ENCODE measurements at regions not wholly inside any gene's neighbourhood (a gene's known extent, or its start where the extent isn't known, plus 50 kb on each side); places are given as distances from the start of the nearest gene placed in this dataset.

- Histone ChIP-seq H2AFZ (ENCODE audit: low read length) (no peak overlapping the region), H3K14ac (ENCODE audit: insufficient read length) (no peak overlapping the region), H2AK5ac (ENCODE audit: low read depth, low read length) (no peak overlapping the region), H3K4ac (replicated peaks; ENCODE audit: insufficient read length, low read depth, low read length) (no peak overlapping the region), H3K18ac (ENCODE audit: extremely low read depth, low read length) (no peak overlapping the region), H3K27me3 (replicated peaks in 1 of 4; ENCODE audit: control insufficient read depth in 3 of 4, extremely low read depth in 1 of 4, insufficient read depth in 3 of 4, low read length in 3 of 4) (no peaks in the 10 kb centered on the region), H3K27ac (ENCODE audit: low read depth, low read length) (no peak overlapping the region), H3K23me2 (ENCODE audit: low read depth, low read length) (no peaks in the 10 kb centered on the region), H2BK120ac (replicated peaks; ENCODE audit: low read depth, low read length) (no peak overlapping the region), H4K20me1 (replicated peaks in 1 of 2; ENCODE audit: control insufficient read depth in 1 of 2, insufficient read depth in 2 of 2, low read length in 2 of 2) (peaks cover 0 to 2% of the 10 kb centered on the region in 2 experiments), H3K9ac (replicated peaks in 1 of 4; ENCODE audit: extremely low read depth in 1 of 4, low read depth in 3 of 4, low read length in 3 of 4) (no peak overlapping the region), H3K4me1 (replicated peaks in 1 of 4; ENCODE audit: control insufficient read depth in 3 of 4, insufficient read depth in 4 of 4, low read length in 3 of 4) (no peaks in the 10 kb centered on the region; a peak in 1 of 7 replicates), H3K56ac (replicated peaks; ENCODE audit: insufficient read length, low read depth, low read length) (no peak overlapping the region), H4K91ac (replicated peaks; ENCODE audit: insufficient read length, low read length) (no peak overlapping the region), H4K5ac (ENCODE audit: insufficient read length, low read depth, low read length) (no peak overlapping the region), H3K9me3 (ENCODE audit: insufficient read depth in 2 of 2, low read depth in 1 of 2, low read length in 1 of 2) (no peaks in the 10 kb centered on the region), H3K79me1 (ENCODE audit: low read depth, low read length) (no peaks in the 10 kb centered on the region), H2BK12ac (ENCODE audit: low read depth, low read length) (no peak overlapping the region), H2BK15ac (ENCODE audit: low read length) (no peak overlapping the region), H2BK20ac (ENCODE audit: low read length) (no peak overlapping the region), H3K79me2 (ENCODE audit: control insufficient read depth in 1 of 2, insufficient read depth in 2 of 2, low read length in 2 of 2) (no peaks in the 10 kb centered on the region), H3K4me3 (ENCODE audit: extremely low read depth in 1 of 4, insufficient read depth in 2 of 4, low read depth in 3 of 4, low read length in 4 of 4) (no peak overlapping the region), H3K36me3 (ENCODE audit: control insufficient read depth in 2 of 4, insufficient read depth in 4 of 4, low read length in 3 of 4) (no peaks in the 10 kb centered on the region), H3K4me2 (ENCODE audit: insufficient read depth in 1 of 2, low read depth in 2 of 2, low read length in 2 of 2) (no peak overlapping the region), H4K8ac (ENCODE audit: extremely low read depth, insufficient read depth, low read length) (no peak overlapping the region), H3K23ac (ENCODE audit: insufficient read length) (no peak overlapping the region), H2BK5ac (ENCODE audit: low read depth, low read length) (no peak overlapping the region)
- ChIA-PET POLR2A (ENCODE audit: partially characterized antibody) (no interaction called here), CTCF (ENCODE audit: partially characterized antibody) (interaction anchor here (0.5 to 0.8 kb wide), 3 partner anchors 15 to 531 kb away, joined by 3 read pairs; no protein-coding TSS in a partner anchor)
- TF ChIP-seq CBX5 (IDR thresholded peaks at IDR 0.05; ENCODE audit: low read depth, low read length) (no peak), KDM5A (IDR thresholded peaks at IDR 0.05; ENCODE audit: low read length) (no peak), TAF1 (IDR thresholded peaks at IDR 0.05; ENCODE audit: low read depth, low read length) (no peak), TBP (IDR thresholded peaks at IDR 0.05; ENCODE audit: low read depth, low read length) (no peak), SP2 (IDR thresholded peaks at IDR 0.05; ENCODE audit: low read length) (no peak), CREB1 (IDR thresholded peaks at IDR 0.05) (no peak), EP300 (IDR thresholded peaks at IDR 0.05; ENCODE audit: borderline replicate concordance in 1 of 2, low read depth in 2 of 2, low read length in 2 of 2) (no peak)
- WGBS, 2 experiments (ENCODE audit: extremely low coverage in 1 of 2, insufficient coverage in 1 of 2, insufficient read length in 1 of 2, insufficient replicate concordance in 2 of 2, low coverage in 1 of 2, low lambda C conversion rate in 2 of 2, missing lambda C conversion rate in 1 of 2) = 85% methylated on average over 2 of the region's 2 CpGs; no CpG with 5 or more reads in 1 of the 2 experiments
- no peak for FAIRE-seq
- DNase-seq (ENCODE audit: low read depth in 1 of 2, low spot score in 2 of 2) = no peak
These were observed 459.8 kb downstream of the ARHGEF28 start for GRCh38 chr5:74085782-74086181.
